Kidney (tissue), 13 donors: ENCODE measurements at regions not wholly inside any gene's neighbourhood (a gene's known extent, or its start where the extent isn't known, plus 50 kb on each side); places are given as distances from the start of the nearest gene placed in this dataset.

Source experiments
- DNase-seq, 5 donors: peaks; one replicate each; pipeline ENCODE4 v3.0.0-alpha.2; 2013 to 2020
- FAIRE-seq: peaks from 2 replicates; lab custom pipeline; 2012; peaks lifted over from hg19 to GRCh38; lab: Jason Lieb, UNC
- H3K27ac ChIP-seq, 2 donors: one replicate each; pipeline ENCODE4 v1.7.0; 2013; ENCODE audit warnings: low read depth in 2 of 2, low read length in 2 of 2, inconsistent platforms in 1 of 2
- H3K27me3 ChIP-seq: one replicate; pipeline ENCODE4 v1.7.1; 2013; ENCODE audit warnings: low read length, inconsistent platforms; ENCODE audit not compliant: control insufficient read depth, insufficient read depth
- H3K36me3 ChIP-seq, 3 donors: one replicate each; pipeline versions ENCODE4 v1.7.0 to v1.7.1; 2013; ENCODE audit warnings: low read length in 3 of 3, control low read depth in 1 of 3, inconsistent platforms in 1 of 3; ENCODE audit not compliant: insufficient read depth in 3 of 3, control insufficient read depth in 2 of 3
- H3K4me1 ChIP-seq, 3 donors: one replicate each; pipeline versions ENCODE4 v1.7.0 to v1.7.1; 2013; ENCODE audit warnings: low read length in 3 of 3, inconsistent platforms in 1 of 3, low read depth in 1 of 3; ENCODE audit not compliant: control insufficient read depth in 2 of 3, insufficient read depth in 2 of 3
- H3K4me3 ChIP-seq, 3 donors: one replicate each; pipeline versions ENCODE4 v1.7.0 to v1.8.1; 2013; ENCODE audit warnings: low read length in 3 of 3, control low read depth in 1 of 3, inconsistent platforms in 1 of 3
- H3K9ac ChIP-seq, 3 donors: one replicate each; pipeline versions ENCODE4 v1.7.0 to v1.7.1; 2013; ENCODE audit warnings: low read length in 3 of 3, control low read depth in 1 of 3, inconsistent platforms in 1 of 3
- H3K9me3 ChIP-seq, 3 donors: one replicate each; pipeline versions ENCODE4 v1.7.0 to v1.7.1; 2013; ENCODE audit warnings: low read length in 3 of 3, control low read depth in 1 of 3, inconsistent platforms in 1 of 3; ENCODE audit not compliant: control insufficient read depth in 2 of 3, insufficient read depth in 1 of 3
- intact Hi-C: fragments of 100-400 bp; cut with DNase I; formaldehyde crosslinking; loops from one replicate; pipeline ENCODE4 v1.11.1; 2022
- TF ChIP-seq, protein P1 (sequence below): IDR thresholded peaks from 3 replicates; pipeline ENCODE4 v1.5.1; 2012; ENCODE audit warnings: mild to moderate bottlenecking, moderate library complexity, borderline replicate concordance; ENCODE audit not compliant: insufficient read depth; ENCODE audit errors: extremely low read depth
- donor health status: control.
- donor health status: control.
- donor health status: control.
- donor health status: control.
- donor health status: control.
- donor health status: DM: yes; HTN: yes; CAD: no.
- donor health status: Normal renal cell carcinoma (clear cell type).

DNA sequence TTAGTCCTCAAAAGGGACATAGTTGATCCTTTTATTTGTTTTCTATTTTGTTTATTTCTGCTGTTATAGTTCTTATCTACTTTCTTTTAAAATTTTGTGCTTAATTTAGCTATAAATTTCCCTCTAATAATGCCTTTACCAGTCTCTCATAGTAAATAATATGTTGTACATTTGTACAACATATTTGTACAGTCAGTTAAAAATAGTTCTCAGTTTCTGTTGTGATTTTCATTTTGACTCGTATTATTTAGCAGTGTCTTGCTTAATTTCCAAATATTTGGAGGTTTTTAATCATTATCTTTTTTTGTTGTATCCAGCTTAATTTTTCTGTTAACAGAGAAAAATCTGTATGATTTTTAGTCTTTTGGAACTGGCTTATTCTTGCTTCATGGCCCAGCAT is 443.6 kb upstream of the TRIB2 start:
- FAIRE-seq (peak; percentile 85), DNase-seq (no peak)
- intact Hi-C loops: no loop called here
- Histone ChIP-seq H3K9me3 (no peaks in the 10 kb centered on the region), H3K27me3 (no peaks in the 10 kb centered on the region), H3K36me3 (no peaks in the 10 kb centered on the region), H3K4me3 (no peak overlapping the region), H3K9ac (no peak overlapping the region), H3K27ac (no peak overlapping the region), H3K4me1 (no peaks in the 10 kb centered on the region)
- TF ChIP-seq, protein P1, sequence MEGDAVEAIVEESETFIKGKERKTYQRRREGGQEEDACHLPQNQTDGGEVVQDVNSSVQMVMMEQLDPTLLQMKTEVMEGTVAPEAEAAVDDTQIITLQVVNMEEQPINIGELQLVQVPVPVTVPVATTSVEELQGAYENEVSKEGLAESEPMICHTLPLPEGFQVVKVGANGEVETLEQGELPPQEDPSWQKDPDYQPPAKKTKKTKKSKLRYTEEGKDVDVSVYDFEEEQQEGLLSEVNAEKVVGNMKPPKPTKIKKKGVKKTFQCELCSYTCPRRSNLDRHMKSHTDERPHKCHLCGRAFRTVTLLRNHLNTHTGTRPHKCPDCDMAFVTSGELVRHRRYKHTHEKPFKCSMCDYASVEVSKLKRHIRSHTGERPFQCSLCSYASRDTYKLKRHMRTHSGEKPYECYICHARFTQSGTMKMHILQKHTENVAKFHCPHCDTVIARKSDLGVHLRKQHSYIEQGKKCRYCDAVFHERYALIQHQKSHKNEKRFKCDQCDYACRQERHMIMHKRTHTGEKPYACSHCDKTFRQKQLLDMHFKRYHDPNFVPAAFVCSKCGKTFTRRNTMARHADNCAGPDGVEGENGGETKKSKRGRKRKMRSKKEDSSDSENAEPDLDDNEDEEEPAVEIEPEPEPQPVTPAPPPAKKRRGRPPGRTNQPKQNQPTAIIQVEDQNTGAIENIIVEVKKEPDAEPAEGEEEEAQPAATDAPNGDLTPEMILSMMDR: no peak

DNA sequence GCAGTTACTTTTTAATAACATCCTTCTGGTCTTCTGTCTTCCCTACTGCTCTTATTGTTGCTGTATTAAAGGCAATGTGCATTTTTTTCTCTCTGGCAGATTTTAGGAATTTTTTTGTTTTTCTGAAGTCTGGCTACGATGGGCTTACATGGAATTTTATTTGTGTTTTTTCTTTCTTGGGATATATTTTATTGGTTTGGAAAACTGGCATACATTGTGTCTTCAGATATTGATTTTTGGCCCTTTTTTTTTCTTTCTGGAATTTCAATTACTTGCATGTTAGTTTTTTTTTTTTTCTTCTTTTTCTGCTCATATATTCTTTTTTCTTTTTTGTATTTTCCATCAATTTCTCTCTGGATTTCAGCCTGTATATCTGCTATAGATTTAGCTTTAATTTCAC is 442.1 kb upstream of the TRIB2 start:
- no peak overlapping the region for H3K27ac ChIP-seq
- FAIRE-seq (no peak), DNase-seq (no peak)
- H3K9ac ChIP-seq: no peak overlapping the region
- TF ChIP-seq, protein P1: no peak
- intact Hi-C loops: no loop called here
- no peaks in the 10 kb centered on the region for H3K36me3 ChIP-seq
- no peaks in the 10 kb centered on the region for H3K27me3 ChIP-seq
- no peaks in the 10 kb centered on the region for H3K9me3 ChIP-seq
- no peaks in the 10 kb centered on the region for H3K4me1 ChIP-seq
- H3K4me3 ChIP-seq: no peak overlapping the region

DNA sequence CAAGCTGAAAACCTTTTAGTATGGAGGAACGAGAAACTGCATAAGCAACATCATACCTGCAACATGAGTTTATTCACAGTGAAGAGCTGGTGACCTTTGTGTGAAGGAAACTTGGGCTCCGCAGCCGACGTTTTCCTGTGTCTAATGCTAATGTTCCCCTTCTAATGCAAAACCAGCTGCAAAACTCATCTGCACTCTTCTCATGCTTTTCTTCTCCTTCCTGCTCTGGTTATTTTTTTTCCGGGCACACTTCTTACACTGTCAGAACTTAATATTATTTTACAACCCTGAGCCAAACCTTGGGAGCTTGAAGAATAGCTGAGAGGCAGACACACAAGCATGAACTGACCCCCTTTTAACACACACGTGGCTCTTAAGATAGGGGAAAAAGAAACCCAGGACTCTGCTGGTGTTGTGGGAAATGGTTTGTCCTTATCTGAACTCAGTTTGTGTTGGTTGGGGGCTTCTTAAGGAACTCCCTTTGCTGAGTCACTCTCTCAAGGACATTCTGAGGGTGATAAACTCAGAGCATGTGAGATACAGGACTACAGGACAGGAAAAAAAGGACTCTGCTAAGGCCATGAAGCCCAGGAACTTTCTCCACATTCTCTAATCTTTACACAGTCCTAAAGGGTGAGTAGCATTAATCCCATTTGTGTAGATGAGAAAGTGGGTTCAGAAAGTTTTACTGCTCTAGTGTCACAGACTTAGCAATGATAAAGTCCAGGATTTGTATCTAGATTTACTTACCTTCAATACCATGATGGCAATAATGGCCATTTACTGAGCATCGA is 439.3 kb upstream of the TRIB2 start:
- intact Hi-C loops: no loop called here
- no peaks in the 10 kb centered on the region for H3K27me3 ChIP-seq
- TF ChIP-seq, protein P1: no peak
- H3K27ac ChIP-seq: no peak overlapping the region
- H3K36me3 ChIP-seq: no peaks in the 10 kb centered on the region
- no peaks in the 10 kb centered on the region for H3K9me3 ChIP-seq
- no peaks in the 10 kb centered on the region for H3K4me1 ChIP-seq
- H3K4me3 ChIP-seq: no peak overlapping the region
- no peak overlapping the region for H3K9ac ChIP-seq
- DNase-seq (no peak), FAIRE-seq (no peak)
